ENCODE measurements at regions not wholly inside any gene's neighbourhood (a gene's known extent, or its start where the extent isn't known, plus 50 kb on each side); places are given as distances from the start of the nearest gene placed in this dataset.

GRCh38 chr6:105941621-105942412 is 144.3 kb upstream of the PRDM1 start:
- TF ChIP-seq CTCF (IDR thresholded peaks at IDR 0.05; ENCODE audit: low read depth, low read length, missing input control) (no peak), SP1 (IDR thresholded peaks at IDR 0.05) (no peak), REST (IDR thresholded peaks at IDR 0.05) (no peak), JUND (IDR thresholded peaks at IDR 0.05) (no peak), YY1 (IDR thresholded peaks at IDR 0.05) (no peak), MAX (IDR thresholded peaks at IDR 0.05) (no peak), ATF3 (IDR thresholded peaks at IDR 0.05) (no peak), RXRA (IDR thresholded peaks at IDR 0.05) (no peak), RAD21 (IDR thresholded peaks at IDR 0.05) (no peak), TAF1 (conservative IDR thresholded peaks at IDR 0.05) (no peak), EGR1 (IDR thresholded peaks at IDR 0.05; ENCODE audit: low read depth in 2 of 2) (no peak), NR2F2 (IDR thresholded peaks at IDR 0.05) (no peak)
